Middle frontal gyrus (tissue), 1 donor: ENCODE measurements at regions not wholly inside any gene's neighbourhood (a gene's known extent, or its start where the extent isn't known, plus 50 kb on each side); places are given as distances from the start of the nearest gene placed in this dataset.
"Not testable (repeated sequence)": the region's sequence is repeated elsewhere in the genome, so short reads cannot be mapped to it uniquely, and the experiment has no call there.

Experiments used
- DNase-seq: peaks from one replicate; pipeline ENCODE4 v3.0.0-alpha.2; 2015; ENCODE audit warnings: low spot score; ENCODE audit errors: extremely low spot score

DNA sequence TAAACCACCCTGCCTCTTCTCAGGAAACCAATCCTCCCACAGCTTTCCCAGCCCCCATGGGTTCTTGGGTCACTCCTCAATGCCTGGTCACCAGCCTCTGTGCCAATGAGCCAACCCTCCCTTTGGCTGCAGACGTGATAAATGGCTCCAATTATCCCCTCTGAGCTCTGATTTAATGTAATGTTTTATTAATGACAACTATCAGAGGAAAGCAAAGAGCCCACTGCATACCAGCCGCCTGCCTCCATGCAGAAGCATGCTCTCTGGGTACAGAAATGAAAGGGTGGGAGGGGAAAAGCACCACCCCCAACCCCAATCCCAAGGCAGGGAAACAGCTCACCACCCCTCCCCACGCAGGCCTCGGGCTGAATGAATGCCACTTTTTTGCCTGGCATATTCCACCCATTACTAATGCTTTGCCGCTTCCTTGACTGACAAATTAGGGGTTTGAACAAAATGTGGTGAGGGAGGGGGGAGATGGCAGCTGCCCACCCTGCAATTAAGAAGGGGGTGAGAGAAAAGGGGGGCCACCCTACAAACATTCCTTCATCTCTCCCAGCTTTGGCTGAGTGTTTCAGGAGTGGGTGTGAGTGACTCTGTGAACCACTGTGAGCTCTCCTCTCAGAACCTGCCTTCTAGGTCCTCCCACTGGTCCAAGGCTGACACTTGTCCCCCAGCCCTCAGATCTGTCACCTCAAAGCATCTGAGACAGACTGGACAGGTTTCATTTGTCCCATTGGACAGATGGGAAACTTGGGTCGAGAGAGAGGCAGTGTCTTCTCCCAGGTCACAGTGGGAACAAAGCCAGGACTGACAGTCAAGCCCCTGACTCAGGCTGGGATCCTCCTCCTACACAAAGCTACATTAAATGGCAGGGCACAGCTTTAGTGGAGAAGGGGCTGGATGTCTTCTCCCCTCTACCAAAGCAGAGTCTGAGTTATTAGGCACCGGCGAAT, 161.5 kb downstream of the TMEM132E start:
- no peak for DNase-seq

DNA sequence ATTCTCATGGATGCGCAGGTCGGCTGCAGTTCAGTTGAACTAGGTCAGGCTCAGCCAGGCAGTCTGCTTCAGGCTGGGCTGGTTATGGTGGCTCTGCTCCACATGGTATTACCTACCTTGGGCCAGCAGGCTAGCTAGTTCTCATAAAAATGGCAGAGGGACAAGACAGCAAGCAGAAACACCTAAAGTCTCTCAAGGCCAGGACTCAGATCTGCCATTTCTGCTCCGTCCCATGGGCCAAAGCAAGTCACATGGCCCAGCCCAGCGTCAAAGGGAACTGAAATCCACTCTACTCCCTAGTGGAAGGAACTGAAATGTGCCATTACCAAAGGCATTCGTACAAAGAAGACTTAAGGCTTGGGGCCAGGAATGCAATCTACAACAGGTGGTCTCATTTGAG, 160.0 kb downstream of the TMEM132E start:
- no peak for DNase-seq

GRCh38 chr17:34737673-34738072, 158.3 kb downstream of the TMEM132E start:
- not testable (repeated sequence) for DNase-seq

DNA sequence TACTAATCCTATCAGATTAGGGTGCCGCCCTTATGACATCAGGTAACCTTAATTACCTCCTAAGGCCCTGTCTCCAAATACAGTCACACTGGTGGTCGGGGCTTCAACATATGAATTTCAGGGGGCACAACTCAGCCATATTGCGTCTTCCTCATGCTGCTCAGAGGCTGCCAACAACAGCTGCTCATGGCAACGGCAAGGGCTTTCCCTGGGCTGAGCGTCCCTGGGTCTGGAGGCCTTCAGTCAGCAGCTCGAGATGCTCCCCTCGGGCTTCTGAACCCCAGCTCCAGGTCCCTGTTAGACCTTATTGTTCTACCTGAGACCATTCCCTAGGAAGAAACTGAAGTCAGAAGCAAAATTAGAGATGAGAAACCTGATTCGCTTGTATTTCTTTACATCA, 157.2 kb downstream of the TMEM132E start:
- no peak for DNase-seq

DNA sequence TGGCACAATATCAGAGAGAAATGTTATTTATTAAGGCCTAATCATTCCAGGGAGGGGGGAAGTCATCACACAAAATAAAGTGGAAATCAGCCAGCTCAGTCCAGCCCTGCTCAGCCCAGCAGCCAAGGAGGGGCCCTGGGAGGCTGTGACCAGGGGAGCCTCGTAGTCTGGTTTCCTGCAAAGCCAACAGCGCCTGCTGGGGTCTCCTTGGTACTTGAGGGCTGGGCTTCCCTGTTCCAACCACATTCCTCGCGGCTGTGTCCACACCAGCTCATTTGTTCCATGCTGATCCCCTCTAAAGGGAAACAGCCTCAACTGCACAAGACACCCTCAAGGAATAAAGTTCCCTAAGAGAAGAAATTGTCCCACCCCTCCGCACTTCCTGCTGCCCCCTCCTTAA, 154.0 kb downstream of the TMEM132E start:
- DNase-seq, result no peak

GRCh38 chr17:34730816-34731215, 151.4 kb downstream of the TMEM132E start:
- no peak for DNase-seq

- DNase-seq, result no peak
Measured at GRCh38 chr17:34728771-34729310, 149.5 kb downstream of the TMEM132E start.

GRCh38 chr17:34727601-34728000, 148.2 kb downstream of the TMEM132E start:
- no peak for DNase-seq

DNA sequence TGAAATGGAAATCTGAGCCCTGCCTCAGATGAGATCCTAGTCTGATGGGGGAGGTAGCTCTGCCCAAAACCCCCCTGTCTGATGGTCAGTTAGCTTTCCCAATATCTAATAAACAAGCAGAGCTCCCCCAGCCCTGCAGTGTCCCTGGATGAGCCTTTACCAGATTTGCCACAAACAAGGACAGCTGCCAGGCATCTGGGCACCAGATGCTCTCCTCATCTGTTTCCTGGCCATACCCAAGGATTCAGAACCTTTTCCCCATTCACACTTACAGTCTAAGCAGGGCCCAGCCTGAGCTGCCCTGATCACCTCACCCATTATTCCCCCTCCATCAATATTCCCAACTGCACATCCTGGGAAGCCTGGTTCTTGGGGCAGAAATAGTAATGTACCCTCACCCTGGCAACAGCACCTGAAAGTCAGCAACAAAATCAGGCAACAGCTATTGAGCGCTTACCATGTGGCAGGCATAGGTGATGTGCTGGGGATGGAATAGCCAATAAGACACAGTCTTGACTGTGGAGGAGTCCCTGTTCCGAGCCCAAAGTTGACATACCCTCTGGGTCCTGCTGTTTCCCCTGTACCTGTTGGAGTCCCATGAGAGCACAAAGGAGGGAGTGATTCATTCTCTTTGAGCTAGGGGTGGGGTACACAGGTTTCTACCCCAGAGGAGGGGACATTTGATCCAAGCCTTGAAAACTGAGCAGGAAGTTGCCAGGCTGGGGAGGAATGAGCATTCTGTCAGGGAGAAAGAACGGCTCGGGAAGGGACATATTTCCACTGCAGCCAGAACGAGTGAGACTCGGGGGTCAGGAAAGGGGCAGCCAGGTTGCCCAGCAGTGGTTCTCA, 147.4 kb downstream of the TMEM132E start:
- no peak for DNase-seq

- no peak for DNase-seq
Measured at GRCh38 chr17:34725725-34726124, 146.3 kb downstream of the TMEM132E start.

DNA sequence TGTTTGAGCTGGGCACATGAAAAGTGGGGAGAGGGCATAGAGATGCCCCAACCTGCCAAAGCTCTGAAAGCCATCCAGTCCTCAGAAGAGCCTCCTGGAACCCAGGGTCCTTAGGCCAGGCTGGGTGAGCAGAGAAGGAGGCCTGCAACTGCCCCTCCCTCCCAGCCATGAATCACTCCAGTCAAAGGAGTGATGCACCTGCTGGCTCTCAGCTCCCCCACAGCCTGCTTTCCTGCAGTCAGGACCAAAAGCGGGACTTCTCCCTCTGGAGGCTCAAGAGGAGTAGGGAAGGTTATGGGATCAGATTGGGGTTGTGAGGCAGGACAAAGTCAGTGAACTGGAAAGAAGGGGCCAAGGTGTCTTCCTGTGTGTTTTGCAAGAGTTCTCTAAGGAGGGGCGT, 145.6 kb downstream of the TMEM132E start:
- no peak for DNase-seq

DNA sequence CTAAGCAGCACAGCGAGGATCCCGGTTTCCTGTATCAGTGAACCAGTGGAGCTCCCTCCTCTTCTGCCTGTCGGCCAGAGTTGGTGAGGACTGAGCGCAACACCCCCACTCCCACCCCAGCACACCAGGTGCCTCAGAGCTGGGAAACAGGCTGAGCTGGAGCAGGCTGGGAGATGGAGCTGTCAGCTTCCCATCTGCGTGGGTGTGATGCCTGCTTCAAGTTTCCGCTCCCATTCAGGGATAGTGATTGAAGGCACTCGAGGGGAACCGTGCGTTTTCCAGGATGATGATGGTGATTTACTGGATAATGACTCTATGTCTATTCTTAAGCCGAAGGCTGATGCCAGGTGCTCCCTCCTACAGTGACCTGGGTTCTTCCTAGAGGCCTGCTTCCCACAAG, 144.5 kb downstream of the TMEM132E start:
- DNase-seq, result no peak

- no peak for DNase-seq
Measured at GRCh38 chr17:34721326-34721725, 141.9 kb downstream of the TMEM132E start.

DNA sequence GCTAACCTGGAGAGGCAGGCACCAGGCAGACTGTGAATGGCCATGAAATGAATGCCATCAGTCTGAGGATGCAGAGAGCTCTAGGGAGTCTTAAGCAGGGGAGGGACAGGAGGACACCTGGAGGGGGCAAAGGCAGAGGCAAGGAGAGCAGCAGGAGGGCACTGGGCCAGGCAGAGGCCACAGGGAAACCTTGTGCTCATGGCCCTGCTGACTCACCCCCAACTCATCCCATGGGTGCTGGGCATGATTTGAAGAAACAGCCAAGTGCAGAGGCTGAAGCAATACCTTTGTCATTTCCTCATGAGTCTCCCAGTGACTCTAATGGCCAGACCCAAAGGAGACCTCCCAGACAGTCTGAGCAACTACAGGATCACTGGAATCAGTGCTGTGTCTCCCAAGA, 141.4 kb downstream of the TMEM132E start:
- DNase-seq, result no peak

DNA sequence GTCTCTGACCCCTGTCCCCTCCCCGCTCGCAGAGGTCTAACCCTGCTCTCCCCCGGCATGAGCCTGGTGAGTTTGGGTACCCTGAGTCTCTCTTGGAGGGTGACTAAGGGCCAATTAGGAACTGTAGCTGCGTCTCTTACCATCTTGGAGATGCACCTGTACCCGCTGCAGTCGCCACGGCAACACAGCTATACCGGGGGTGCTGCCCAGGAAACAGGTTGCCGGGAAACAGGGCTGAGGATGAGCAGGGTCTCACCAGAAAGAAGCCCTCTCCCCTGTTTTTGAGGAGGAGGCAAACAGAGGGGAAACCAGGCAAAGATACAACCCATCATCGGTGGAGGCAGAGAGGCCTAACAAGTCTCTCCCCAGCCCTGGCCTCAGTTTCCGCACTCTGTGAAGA, 140.2 kb downstream of the TMEM132E start:
- DNase-seq, result no peak

DNA sequence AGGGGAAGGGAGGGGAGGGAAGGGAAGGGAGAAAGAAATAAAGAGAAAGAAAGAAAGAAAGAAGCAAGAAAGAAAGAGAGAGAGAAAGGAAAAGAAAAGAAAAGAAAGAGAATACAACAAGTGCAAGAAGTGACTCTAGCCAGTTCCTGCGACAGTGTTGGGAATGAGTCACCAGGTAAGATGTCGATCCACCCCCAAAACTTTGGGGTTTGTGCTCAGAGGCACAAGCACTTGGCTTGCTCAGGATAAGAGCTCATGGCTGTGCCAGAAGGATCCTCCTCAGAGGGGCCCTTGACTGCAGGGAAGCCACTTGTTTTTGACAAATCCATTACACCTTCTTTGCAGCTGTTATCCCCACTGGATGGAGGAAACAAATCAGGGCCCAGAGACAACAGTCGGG, 137.7 kb downstream of the TMEM132E start:
- no peak for DNase-seq

DNA sequence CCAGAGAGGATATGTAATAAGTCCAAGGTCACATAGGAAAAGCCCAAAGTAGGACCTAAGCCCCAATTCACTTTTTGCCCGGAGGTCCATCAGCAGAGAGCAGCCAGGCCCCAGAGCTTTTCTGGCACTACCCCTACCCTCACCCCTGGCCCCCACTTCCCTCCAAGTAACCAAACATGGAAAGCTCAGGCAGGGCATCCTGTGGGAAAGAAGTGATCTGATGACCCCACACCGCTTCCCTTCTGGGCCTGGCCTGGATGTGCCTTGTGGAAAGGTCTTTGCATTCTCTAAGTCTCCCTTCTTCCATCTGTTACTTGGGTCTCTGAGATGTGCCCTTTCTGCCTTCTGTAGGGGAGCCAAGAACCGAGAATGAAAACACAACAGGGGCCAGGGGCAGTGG, 136.9 kb downstream of the TMEM132E start:
- DNase-seq, result no peak

DNA sequence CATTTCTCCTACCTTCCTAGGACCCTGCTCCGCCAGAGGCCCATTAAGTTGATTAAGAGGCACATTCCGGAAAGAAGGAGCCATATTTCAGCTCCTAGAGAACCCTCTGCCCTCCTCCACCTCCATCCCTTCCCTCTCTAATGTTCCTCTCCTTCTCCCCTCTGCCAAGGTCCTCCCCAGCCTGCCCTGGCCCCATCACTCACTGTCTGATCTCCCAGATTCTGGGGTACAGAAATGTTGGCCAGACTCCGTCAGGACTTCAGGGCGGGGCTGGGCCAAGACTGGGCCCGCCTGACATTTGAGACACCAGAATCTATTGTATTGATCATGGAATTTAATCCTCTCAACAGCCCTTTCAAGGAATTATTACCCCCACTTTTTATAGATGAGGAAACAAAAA, 136.1 kb downstream of the TMEM132E start:
- no peak for DNase-seq

DNA sequence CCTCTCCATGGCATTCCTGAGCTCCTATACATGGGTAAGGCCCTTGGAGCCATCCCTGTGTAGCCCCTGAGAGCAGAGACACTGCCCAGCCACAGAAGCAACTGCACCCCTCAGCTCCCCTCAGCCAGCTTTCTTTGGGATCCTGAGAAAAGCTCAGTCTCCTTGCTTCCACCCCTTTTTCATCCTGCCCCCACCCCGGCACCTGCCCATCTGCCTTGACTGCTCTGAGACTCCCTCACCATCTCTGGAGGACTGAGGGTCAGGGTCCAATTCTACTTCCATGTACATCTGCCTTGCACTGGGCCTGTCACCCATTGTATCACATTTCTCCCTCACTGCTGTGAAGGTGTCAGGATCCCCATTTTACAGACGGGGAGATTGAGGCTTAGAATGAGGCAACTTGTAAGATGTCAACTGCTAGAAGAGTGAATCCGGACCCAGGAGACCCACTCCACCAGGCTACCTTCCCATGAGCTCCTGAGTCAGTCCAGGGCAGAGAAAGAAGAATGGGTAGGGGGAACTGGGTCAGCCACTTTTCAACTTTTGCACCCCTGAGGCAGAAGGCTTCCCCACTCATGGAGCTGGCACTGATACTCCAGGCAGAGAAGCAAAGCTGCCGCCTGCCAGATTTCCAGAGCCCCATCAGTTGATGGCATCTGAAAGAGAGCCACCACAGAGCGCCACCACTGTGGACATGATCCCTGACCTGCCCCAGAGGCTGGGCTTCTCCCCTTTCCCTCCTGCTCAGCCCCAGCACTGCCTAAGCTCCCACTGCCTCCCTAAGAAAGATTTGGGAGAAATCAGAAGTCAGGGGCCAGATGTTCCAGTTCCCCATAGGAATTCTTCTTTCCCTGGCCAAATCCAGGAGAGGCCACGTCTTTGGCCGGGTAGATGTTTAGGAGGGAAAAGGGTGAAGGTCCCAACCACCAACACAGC, 135.4 kb downstream of the TMEM132E start:
- DNase-seq, result no peak

- DNase-seq, result no peak
Measured at GRCh38 chr17:34713687-34714086, 134.3 kb downstream of the TMEM132E start.
